ENCODE measurements at regions not wholly inside any gene's neighbourhood (a gene's known extent, or its start where the extent isn't known, plus 50 kb on each side); places are given as distances from the start of the nearest gene placed in this dataset.

DNA sequence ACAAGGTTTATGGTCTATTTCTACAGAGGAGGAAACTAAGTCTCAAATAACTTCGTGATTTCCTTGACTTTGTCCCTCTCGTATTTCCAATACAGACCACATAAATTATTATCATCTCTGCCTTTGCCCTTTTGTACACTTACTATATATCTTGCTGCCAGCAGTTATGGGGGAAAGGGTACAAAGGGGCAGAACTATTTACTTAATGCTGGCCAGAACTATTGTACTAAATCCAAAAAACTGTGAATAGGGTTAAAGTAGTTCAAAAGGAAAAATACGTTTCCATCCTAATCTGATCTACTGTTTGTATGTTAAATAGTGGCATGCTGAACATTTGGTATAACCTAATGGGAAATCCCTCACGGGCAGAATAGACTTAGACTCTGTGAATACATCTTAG is 537.3 kb upstream of the SEMA6D start:
- TF ChIP-seq, protein P1, sequence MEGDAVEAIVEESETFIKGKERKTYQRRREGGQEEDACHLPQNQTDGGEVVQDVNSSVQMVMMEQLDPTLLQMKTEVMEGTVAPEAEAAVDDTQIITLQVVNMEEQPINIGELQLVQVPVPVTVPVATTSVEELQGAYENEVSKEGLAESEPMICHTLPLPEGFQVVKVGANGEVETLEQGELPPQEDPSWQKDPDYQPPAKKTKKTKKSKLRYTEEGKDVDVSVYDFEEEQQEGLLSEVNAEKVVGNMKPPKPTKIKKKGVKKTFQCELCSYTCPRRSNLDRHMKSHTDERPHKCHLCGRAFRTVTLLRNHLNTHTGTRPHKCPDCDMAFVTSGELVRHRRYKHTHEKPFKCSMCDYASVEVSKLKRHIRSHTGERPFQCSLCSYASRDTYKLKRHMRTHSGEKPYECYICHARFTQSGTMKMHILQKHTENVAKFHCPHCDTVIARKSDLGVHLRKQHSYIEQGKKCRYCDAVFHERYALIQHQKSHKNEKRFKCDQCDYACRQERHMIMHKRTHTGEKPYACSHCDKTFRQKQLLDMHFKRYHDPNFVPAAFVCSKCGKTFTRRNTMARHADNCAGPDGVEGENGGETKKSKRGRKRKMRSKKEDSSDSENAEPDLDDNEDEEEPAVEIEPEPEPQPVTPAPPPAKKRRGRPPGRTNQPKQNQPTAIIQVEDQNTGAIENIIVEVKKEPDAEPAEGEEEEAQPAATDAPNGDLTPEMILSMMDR (IDR thresholded peaks at IDR 0.05; ENCODE audit: low read depth, low read length, poor library complexity, severe bottlenecking): no peak
- no peak for TF ChIP-seq EZH2phosphoT487 (IDR thresholded peaks at IDR 0.05; ENCODE audit: borderline replicate concordance, low read length)
